ENCODE measurements at regions not wholly inside any gene's neighbourhood (a gene's known extent, or its start where the extent isn't known, plus 50 kb on each side); places are given as distances from the start of the nearest gene placed in this dataset.

DNA sequence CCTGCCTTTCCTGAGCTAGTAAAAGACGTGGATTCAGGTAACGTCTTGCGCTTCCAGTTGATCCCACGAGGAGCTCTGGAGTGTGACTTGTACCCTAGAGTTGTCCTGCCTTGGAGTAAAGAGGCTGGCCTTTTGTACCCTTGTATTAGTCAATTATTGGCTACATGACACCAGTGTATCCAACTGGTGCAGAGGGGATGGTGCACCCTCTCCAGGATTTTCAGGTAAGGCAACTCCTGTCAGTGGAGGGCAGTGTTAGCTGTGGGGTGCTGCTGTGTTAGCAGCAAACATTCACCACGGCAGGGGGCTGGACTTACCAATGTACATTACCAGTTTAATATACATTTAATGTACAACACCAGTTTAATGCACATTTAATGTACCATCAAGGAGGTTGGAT, 233.5 kb downstream of the MIAT start:
- Histone ChIP-seq H2AFZ (ENCODE audit: low read length) (no peak overlapping the region), H3K4me1 (ENCODE audit: control insufficient read depth in 2 of 2, insufficient read depth in 1 of 2, low read depth in 1 of 2, low read length in 2 of 2) (peaks cover 0 to 17% of the 10 kb centered on the region in 2 donors), H3K14ac (ENCODE audit: low read length) (no peak overlapping the region), H3K36me3 (replicated peaks in 1 of 2; ENCODE audit: control insufficient read depth in 2 of 2, insufficient read depth in 2 of 2, low read length in 2 of 2) (no peaks in the 10 kb centered on the region), H4K8ac (ENCODE audit: low read depth, low read length) (no peak overlapping the region), H3K27me3 (ENCODE audit: control insufficient read depth in 3 of 3, insufficient read depth in 3 of 3, low read depth in 1 of 3, low read length in 3 of 3) (no peaks in the 10 kb centered on the region), H3K18ac (ENCODE audit: low read length) (no peak overlapping the region), H2BK5ac (ENCODE audit: low read length) (no peak overlapping the region), H3K79me1 (ENCODE audit: low read depth, low read length) (no peaks in the 10 kb centered on the region), H3K4me3 (ENCODE audit: low read length in 2 of 2) (no peak overlapping the region), H3K4ac (ENCODE audit: low read length) (no peak overlapping the region), H3K23ac (ENCODE audit: low read depth, low read length, poor library complexity) (no peak overlapping the region), H3K9me3 (replicated peaks in 1 of 2; ENCODE audit: control insufficient read depth in 2 of 2, insufficient read depth in 1 of 2, low read depth in 1 of 2, low read length in 2 of 2) (no peaks in the 10 kb centered on the region), H2BK15ac (ENCODE audit: low read length) (no peak overlapping the region), H2BK12ac (ENCODE audit: low read length) (no peak overlapping the region), H2BK120ac (ENCODE audit: low read depth, low read length) (no peak overlapping the region), H4K91ac (ENCODE audit: low read depth, low read length, poor library complexity) (no peak overlapping the region), H3K27ac (replicated peaks; ENCODE audit: low read length) (no peak overlapping the region), H2AK5ac (ENCODE audit: low read depth, low read length) (no peak overlapping the region), H3K9ac (ENCODE audit: low read depth, low read length, poor library complexity) (no peak overlapping the region), H3K4me2 (ENCODE audit: insufficient read depth, low read length, poor library complexity, severe bottlenecking) (no peak overlapping the region)
- no CpG with 5 or more reads among the region's 5 CpGs for WGBS, 2 donors (ENCODE audit: extremely low coverage in 2 of 2, insufficient read length in 2 of 2, insufficient replicate concordance in 1 of 2)
- DNase-seq (ENCODE audit: low spot score): no peak

GRCh38 chr22:26891429-26891828, 234.0 kb downstream of the MIAT start:
- Histone ChIP-seq H4K91ac (ENCODE audit: low read depth, low read length, poor library complexity) (no peak overlapping the region), H3K79me1 (ENCODE audit: low read depth, low read length) (no peaks in the 10 kb centered on the region), H3K4me2 (ENCODE audit: insufficient read depth, low read length, poor library complexity, severe bottlenecking) (no peak overlapping the region), H3K4me3 (ENCODE audit: low read length in 2 of 2) (no peak overlapping the region), H2AK5ac (ENCODE audit: low read depth, low read length) (no peak overlapping the region), H3K9me3 (replicated peaks in 1 of 2; ENCODE audit: control insufficient read depth in 2 of 2, insufficient read depth in 1 of 2, low read depth in 1 of 2, low read length in 2 of 2) (no peaks in the 10 kb centered on the region), H3K18ac (ENCODE audit: low read length) (no peak overlapping the region), H3K27me3 (ENCODE audit: control insufficient read depth in 3 of 3, insufficient read depth in 3 of 3, low read depth in 1 of 3, low read length in 3 of 3) (no peaks in the 10 kb centered on the region), H2BK5ac (ENCODE audit: low read length) (no peak overlapping the region), H2BK15ac (ENCODE audit: low read length) (no peak overlapping the region), H3K4ac (ENCODE audit: low read length) (no peak overlapping the region), H2AFZ (ENCODE audit: low read length) (no peak overlapping the region), H2BK120ac (ENCODE audit: low read depth, low read length) (no peak overlapping the region), H3K23ac (ENCODE audit: low read depth, low read length, poor library complexity) (no peak overlapping the region), H2BK12ac (ENCODE audit: low read length) (no peak overlapping the region), H3K9ac (ENCODE audit: low read depth, low read length, poor library complexity) (no peak overlapping the region), H3K36me3 (replicated peaks in 1 of 2; ENCODE audit: control insufficient read depth in 2 of 2, insufficient read depth in 2 of 2, low read length in 2 of 2) (no peaks in the 10 kb centered on the region), H3K27ac (replicated peaks; ENCODE audit: low read length) (no peak overlapping the region), H3K4me1 (ENCODE audit: control insufficient read depth in 2 of 2, insufficient read depth in 1 of 2, low read depth in 1 of 2, low read length in 2 of 2) (peaks cover 0 to 17% of the 10 kb centered on the region in 2 donors), H4K8ac (ENCODE audit: low read depth, low read length) (no peak overlapping the region), H3K14ac (ENCODE audit: low read length) (no peak overlapping the region)
- no CpG with 5 or more reads among the region's 3 CpGs for WGBS, 2 donors (ENCODE audit: extremely low coverage in 2 of 2, insufficient read length in 2 of 2, insufficient replicate concordance in 1 of 2)
- no peak for DNase-seq (ENCODE audit: low spot score)

DNA sequence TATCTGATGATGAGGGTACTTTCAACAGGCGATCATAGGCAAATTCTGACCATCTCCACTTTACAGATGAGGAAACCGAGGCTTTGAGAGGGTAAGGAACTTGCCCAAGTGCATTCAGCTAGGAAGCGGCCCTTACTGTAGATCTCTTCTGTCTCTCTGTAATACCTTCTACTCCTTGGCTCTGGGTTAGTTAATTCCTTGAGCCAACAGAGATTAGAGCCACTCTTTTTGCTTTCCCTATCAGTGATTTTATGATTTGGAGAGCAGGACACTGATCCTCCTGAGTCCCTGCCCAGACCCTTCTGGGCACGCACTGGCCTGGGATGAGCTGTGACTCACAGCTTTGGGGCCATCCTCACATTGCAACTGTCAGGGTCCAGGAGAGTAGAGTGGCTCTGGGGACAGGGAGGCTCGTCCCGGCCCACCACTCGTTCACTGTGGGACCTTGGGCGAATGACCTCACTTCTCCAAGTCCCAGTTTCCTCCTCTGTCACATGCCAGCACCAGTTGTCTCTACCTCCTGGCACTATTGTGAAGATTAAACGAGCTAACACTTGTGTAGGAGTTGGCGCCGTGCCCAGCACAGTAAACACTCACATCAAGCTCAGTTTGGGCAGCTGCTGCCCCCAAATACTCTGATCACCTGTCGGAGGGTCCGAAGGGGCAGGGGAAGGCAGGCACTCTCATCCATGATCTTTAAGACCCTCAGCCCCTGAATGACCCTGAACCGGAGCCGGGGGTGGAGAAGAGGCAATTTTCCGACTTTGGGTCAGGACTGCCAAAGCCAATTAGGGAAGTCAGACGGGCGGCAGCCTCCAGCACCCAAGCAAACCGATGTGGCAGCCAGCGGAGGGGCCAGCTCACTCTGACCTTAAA, 235.0 kb downstream of the MIAT start:
- no peak overlapping the region for H3K4ac ChIP-seq (ENCODE audit: low read length)
- H3K4me2 ChIP-seq (ENCODE audit: insufficient read depth, low read length, poor library complexity, severe bottlenecking): no peak overlapping the region
- no peak overlapping the region for H2AFZ ChIP-seq (ENCODE audit: low read length)
- peaks cover 0 to 13% of the 10 kb centered on the region in 2 donors for H3K4me1 ChIP-seq (ENCODE audit: control insufficient read depth in 2 of 2, insufficient read depth in 1 of 2, low read depth in 1 of 2, low read length in 2 of 2)
- no peak overlapping the region for H3K14ac ChIP-seq (ENCODE audit: low read length)
- peak overlapping the region; percentile 29 for H2AK5ac ChIP-seq (ENCODE audit: low read depth, low read length)
- WGBS, 2 donors (ENCODE audit: extremely low coverage in 2 of 2, insufficient read length in 2 of 2, insufficient replicate concordance in 1 of 2): no CpG with 5 or more reads among the region's 20 CpGs
- no peak overlapping the region for H2BK5ac ChIP-seq (ENCODE audit: low read length)
- no peak for DNase-seq (ENCODE audit: low spot score)
- H3K27ac ChIP-seq (replicated peaks; ENCODE audit: low read length): no peak overlapping the region
- H2BK120ac ChIP-seq (ENCODE audit: low read depth, low read length): no peak overlapping the region
- no peaks in the 10 kb centered on the region for H3K36me3 ChIP-seq (replicated peaks in 1 of 2; ENCODE audit: control insufficient read depth in 2 of 2, insufficient read depth in 2 of 2, low read length in 2 of 2)
- H3K9ac ChIP-seq (ENCODE audit: low read depth, low read length, poor library complexity): no peak overlapping the region
- H4K8ac ChIP-seq (ENCODE audit: low read depth, low read length): no peak overlapping the region
- H3K79me1 ChIP-seq (ENCODE audit: low read depth, low read length): no peaks in the 10 kb centered on the region
- H4K91ac ChIP-seq (ENCODE audit: low read depth, low read length, poor library complexity): no peak overlapping the region
- no peaks in the 10 kb centered on the region for H3K27me3 ChIP-seq (ENCODE audit: control insufficient read depth in 3 of 3, insufficient read depth in 3 of 3, low read depth in 1 of 3, low read length in 3 of 3)
- no peak overlapping the region for H3K4me3 ChIP-seq (ENCODE audit: low read length in 2 of 2)
- no peak overlapping the region for H3K23ac ChIP-seq (ENCODE audit: low read depth, low read length, poor library complexity)
- no peak overlapping the region for H3K18ac ChIP-seq (ENCODE audit: low read length)
- no peak overlapping the region for H2BK15ac ChIP-seq (ENCODE audit: low read length)
- no peak overlapping the region for H2BK12ac ChIP-seq (ENCODE audit: low read length)
- H3K9me3 ChIP-seq (replicated peaks in 1 of 2; ENCODE audit: control insufficient read depth in 2 of 2, insufficient read depth in 1 of 2, low read depth in 1 of 2, low read length in 2 of 2): no peaks in the 10 kb centered on the region

DNA sequence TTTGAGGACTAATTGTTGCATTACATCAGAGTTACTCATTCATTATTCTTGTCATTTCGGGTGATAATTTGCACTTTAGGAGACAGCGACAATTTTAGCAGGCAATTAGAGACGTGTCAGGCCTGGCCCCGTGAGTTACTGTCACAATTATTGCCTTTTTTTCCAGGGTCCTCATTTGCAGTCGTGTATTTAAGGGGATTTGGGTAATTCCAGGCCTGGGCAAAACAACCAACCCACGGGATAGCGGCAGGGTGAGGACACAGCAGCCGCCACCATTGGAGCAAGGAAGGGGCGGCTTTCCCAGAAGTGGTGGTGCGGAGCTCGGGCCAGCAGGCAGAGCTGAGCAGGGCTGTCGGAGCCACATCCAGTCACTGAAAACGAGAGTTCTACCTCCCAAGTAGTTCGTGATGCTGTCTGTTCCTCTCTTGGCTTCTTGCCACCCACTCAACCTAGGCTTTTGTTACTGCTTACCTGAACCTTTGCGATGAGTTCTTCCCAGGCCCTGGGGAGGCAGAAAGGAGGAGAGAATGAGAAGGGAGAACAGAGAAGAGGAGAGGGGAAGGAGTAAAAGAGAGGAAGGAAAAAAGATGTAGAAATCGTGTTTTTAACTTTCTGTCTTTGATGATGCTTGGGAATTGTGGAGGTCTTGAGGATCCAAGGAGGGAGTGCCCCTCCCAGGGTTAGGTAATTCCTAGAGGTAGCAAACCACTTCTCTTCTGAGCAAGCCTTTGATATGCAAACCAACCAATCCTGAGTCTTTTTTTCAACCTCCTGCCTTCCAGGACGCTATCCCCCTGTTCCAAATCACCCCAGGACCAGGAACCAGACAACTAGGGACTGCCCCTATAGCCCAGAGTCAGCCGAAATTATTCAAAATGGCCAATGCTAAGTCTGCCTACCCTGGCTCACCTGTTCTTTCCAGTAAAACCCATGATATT, 236.1 kb downstream of the MIAT start:
- no peak overlapping the region for H4K91ac ChIP-seq (ENCODE audit: low read depth, low read length, poor library complexity)
- H4K8ac ChIP-seq (ENCODE audit: low read depth, low read length): no peak overlapping the region
- H3K27ac ChIP-seq (replicated peaks; ENCODE audit: low read length): no peak overlapping the region
- no peak for DNase-seq (ENCODE audit: low spot score)
- H3K4ac ChIP-seq (ENCODE audit: low read length): no peak overlapping the region
- no peak overlapping the region for H3K23ac ChIP-seq (ENCODE audit: low read depth, low read length, poor library complexity)
- no peak overlapping the region for H2BK5ac ChIP-seq (ENCODE audit: low read length)
- no peak overlapping the region for H3K4me2 ChIP-seq (ENCODE audit: insufficient read depth, low read length, poor library complexity, severe bottlenecking)
- no peak overlapping the region for H3K18ac ChIP-seq (ENCODE audit: low read length)
- WGBS, 2 donors (ENCODE audit: extremely low coverage in 2 of 2, insufficient read length in 2 of 2, insufficient replicate concordance in 1 of 2): 100% methylated on average over 1 of the region's 18 CpGs; no CpG with 5 or more reads in 1 of the 2 donors
- H3K36me3 ChIP-seq (replicated peaks in 1 of 2; ENCODE audit: control insufficient read depth in 2 of 2, insufficient read depth in 2 of 2, low read length in 2 of 2): no peaks in the 10 kb centered on the region
- H3K27me3 ChIP-seq (ENCODE audit: control insufficient read depth in 3 of 3, insufficient read depth in 3 of 3, low read depth in 1 of 3, low read length in 3 of 3): no peaks in the 10 kb centered on the region
- H3K9me3 ChIP-seq (replicated peaks in 1 of 2; ENCODE audit: control insufficient read depth in 2 of 2, insufficient read depth in 1 of 2, low read depth in 1 of 2, low read length in 2 of 2): no peaks in the 10 kb centered on the region
- no peak overlapping the region for H3K9ac ChIP-seq (ENCODE audit: low read depth, low read length, poor library complexity)
- H3K79me1 ChIP-seq (ENCODE audit: low read depth, low read length): no peaks in the 10 kb centered on the region
- H2BK120ac ChIP-seq (ENCODE audit: low read depth, low read length): no peak overlapping the region
- no peak overlapping the region for H3K14ac ChIP-seq (ENCODE audit: low read length)
- no peak overlapping the region for H2BK12ac ChIP-seq (ENCODE audit: low read length)
- no peak overlapping the region for H3K4me3 ChIP-seq (ENCODE audit: low read length in 2 of 2)
- H2BK15ac ChIP-seq (ENCODE audit: low read length): no peak overlapping the region
- peak overlapping the region; percentile 36 for H2AFZ ChIP-seq (ENCODE audit: low read length)
- H2AK5ac ChIP-seq (ENCODE audit: low read depth, low read length): no peak overlapping the region
- peaks cover 0 to 7% of the 10 kb centered on the region in 2 donors for H3K4me1 ChIP-seq (ENCODE audit: control insufficient read depth in 2 of 2, insufficient read depth in 1 of 2, low read depth in 1 of 2, low read length in 2 of 2)

Measured in neuronal stem cell (in vitro differentiated cells).